HG03565 (cell line): ENCODE measurements at regions not wholly inside any gene's neighbourhood (a gene's known extent, or its start where the extent isn't known, plus 50 kb on each side); places are given as distances from the start of the nearest gene placed in this dataset.
A peak's percentile ranks its signal among the peaks of the same experiment; 100 is the strongest.

Experiments
- ATAC-seq: cut with Tn5 transposase; IDR thresholded peaks from one replicate; pipeline ENCODE4 v1.9.1; 2021; ENCODE audit warnings: mild to moderate bottlenecking, moderate library complexity; ENCODE audit not compliant: unreplicated experiment

DNA sequence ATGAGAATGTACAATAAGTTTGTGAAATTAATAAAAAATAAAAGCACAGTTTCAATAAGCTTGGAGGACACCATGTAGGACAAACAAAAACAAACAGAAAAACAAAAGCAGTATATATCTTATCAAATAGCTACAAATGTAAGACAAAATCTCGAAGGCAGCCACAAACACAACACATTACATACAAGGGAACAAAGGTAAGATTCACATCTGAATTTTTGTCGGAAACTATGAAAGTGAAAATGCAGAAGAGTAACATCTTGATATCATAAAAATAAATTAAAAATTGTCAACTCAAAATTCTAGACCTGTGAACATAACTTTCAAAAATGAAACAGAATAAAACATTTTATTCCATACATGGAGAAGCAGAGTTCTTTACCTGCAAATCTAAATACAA, 1049.5 kb upstream of the ADGRL2 start:
- ATAC-seq: no peak

DNA sequence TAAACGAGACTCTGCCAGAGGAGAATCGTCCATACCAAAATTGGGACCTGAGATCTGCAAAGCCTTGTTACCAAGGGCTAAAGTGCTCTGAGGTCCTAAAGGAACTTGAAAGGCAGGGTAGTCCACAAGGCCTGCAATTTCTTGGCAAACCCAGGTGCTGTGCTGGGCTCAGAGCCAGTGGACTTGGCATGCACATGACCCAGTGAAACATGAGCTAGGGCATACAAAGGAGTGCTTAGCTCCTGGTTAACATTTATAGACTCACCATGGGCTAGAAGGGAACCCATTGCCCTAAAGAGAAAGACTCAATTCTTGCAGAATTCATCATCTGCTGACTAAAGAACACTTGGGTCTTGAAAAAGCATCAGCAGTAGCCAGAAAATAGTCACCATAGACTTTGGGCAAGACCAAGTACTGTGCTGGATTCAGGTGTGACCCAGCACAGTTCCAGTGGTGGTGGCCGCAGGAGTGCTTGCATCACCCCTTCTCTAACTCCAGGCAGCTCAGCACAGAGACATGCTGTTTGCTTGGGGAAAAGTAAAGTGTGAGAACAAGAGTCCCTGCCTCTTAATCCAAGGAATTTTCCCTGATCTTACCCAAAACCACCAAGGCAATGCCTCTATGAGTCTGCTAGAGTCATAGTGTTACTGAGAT, 1069.4 kb upstream of the ADGRL2 start:
- no peak for ATAC-seq

DNA sequence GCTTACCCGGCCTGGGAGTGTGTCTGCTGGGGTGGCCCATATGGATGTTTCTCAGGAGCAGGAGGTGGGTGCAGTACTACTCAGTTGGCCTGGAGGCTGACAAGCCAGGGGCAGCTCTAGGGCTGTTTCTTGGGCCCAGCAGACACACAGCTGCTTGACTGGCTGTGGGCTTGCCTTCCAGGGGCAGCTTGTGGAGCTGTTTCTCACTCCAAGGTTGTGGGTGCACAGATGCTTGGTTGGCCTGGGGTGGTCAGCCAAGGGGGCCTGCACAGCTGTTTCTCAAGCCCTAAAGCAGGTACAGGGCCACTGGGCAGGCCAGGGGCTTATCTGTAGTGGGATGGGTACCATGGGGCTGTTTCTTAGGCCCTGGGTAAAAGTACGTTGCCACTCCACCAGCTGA, 1078.1 kb upstream of the ADGRL2 start:
- ATAC-seq: no peak

DNA sequence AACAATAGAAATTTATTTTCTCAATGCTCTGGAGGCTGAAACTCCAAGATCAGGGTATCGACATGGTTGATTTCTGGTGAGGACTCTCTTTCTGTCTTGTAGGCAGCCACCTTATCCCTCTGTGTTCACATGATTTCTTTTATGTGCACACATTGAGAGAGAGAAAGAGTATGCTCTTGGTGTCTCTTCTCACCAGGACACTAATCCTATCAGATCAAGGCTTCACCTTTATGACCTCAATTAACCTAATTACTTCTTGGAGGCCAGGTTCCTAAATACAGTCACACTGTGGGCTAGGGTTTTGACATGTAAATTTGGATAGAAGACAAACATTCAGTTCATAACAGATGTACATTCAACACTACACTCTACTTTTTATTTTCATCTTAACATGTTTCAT, 1094.2 kb upstream of the ADGRL2 start:
- ATAC-seq: no peak

DNA sequence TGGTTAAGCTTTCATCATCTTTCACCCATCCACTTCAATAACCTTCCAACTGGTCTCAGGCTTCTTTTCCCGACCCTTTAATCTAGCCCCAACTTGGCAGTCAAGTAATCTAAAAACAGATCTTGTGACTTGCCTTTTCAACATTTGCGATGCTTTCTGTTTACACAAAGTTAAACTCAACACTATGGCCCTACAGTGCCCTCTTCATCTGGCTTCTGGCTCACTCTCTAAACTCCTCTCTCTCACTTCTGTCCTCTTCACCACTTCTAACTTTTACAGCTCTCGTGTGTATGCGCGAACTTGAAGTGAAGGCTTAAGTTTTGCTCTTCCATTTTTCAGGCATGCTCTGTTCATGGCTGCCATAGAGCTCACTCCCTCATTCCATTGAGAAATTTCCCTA, 1122.3 kb upstream of the ADGRL2 start:
- no peak for ATAC-seq

DNA sequence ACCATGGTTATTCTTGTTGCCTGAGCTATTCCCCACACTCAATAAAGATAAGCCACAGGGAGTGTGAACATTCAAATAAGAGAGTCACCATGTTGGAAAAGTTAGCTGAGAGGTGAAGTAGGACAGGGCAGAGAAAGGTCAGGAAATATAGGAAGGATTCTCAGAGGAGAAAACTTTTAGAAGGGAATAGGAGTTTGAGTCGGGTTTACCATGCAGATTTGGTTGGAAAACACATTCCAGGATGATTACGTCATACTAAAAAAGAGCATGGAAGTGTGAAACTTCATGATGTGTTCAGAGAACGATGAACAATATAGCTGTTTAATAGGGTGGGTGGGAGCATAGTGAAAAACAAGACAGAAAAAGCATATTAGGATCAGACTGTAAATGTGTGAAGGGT, 1125.3 kb upstream of the ADGRL2 start:
- no peak for ATAC-seq

DNA sequence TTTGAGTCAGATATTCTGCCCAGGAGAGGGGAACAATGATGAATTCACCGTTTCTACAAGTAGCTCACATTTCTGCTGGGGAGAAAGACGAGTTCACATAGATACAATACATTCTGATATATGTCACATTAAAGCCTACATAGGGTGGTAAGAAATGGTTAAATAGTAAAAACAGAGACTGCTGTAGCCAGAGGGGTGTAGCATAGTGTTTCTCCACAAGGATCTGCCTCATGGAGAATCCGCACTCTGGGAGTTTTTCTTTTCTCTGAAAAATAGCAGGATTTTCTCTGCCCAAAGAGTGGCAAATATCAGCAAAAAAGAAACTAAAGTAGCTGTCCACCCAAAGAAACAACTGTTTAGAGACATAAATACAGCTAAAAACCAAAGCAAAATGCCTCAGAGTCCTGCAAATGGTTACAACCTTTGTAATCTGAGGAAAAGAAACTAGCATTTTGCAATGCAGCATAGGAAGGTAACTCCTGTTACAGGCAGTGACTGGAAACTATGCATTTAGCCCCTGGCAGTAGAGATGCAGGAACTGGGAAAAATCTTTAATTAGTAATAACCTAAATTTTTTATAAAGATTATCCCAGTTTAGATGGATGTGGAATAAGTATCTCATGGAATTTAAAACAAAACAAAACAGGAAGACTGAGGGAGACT, 1126.7 kb upstream of the ADGRL2 start:
- no peak for ATAC-seq

DNA sequence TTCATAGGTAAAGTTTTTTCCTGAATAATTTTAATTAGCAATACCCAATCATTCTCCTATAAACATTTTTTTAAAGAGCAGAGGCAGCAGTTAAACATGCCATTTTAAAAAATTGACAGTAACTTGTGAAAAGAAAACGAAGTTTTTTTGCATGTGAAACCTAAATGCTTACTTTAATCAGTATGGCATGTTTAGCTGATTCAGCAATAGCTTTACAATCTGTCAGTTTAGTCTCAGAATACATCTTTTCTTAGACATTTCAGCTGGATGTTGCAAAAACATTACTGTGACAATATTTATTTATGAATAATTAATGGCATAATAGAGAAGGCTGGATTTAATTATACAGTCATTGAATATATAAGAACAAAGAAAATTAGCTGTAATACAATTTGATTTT, 1132.4 kb upstream of the ADGRL2 start:
- ATAC-seq: no peak

DNA sequence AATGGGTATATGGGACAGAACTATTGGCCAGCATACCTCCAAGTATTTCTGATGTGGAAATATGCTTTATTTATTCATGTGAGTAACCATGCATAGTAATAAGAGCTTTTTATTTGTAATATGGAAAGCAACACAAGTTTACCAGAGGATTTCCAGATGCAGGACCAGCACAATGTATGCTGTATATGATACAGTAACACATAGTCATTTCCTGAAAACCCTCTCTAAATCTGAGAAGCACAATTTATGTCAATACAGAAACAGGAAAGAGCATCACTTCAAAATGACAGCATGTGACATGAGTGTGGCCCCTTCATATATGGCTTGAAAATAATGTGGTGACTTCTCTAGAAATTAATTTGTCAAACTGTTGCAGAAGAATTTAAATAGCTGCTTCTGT, 1134.7 kb upstream of the ADGRL2 start:
- peak; percentile 49 for ATAC-seq

DNA sequence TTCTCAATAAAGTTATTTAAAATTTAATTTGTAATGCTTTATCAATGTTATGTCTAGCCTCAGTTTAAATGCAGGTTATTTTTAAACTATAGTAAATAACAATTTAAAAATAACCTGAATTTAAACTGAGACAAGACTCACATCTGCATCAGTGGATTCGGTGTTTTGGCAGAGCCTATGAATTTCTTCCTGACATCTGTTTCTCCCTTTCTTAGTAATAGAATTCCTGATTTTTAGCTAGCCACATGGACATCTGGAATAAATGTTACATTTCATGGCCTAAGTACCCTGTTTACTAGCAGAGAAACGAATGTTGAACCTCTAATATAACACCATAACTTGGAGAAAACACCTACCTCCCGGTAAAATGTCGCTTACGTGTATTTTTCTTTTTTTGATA, 1141.6 kb upstream of the ADGRL2 start:
- no peak for ATAC-seq

DNA sequence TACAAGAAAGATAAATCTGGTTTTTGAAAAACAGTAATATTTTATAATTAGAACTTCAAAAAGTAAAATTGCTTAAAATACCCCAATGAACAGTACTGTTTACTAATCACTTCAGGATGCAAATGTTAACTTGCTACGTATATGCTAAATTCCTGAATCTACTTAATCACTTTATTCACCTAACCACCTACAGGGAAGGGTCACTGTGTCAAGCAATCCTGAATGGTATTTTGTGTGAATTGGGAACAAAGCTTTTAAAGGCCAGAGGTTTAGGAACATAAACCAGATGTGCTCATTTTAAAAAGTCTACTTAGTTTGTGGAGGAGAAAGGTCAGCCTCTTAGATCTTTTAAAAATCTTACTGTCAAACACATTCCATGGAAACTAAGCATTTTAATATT, 1143.0 kb upstream of the ADGRL2 start:
- no peak for ATAC-seq

DNA sequence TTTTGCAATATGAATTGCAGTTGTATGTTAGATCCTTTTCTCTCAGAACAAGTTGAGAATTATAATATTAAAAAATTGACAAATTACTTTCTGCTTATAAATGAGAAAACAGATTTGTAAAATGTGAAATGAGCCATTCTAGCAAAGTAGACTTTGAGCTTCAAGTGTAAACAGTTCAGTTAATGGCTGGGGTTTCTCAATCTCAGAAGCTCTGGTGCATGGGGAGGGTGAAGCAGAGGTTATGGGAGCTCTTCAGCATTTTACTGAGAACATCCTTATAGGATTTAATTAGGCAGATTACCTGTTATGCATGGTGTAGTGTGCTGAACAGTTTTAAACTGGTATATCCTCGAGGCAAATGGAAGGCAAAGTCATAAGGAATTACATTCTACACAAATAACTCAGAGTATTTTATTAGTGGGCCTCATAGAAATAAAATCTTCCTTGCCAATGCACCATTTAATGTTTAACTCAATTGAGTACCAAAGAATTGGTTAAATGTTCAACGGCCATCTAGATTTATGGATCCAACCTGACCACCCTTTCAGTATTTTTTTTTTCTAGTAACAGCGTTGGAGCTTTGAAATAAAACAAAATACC, 1143.6 kb upstream of the ADGRL2 start:
- no peak for ATAC-seq

DNA sequence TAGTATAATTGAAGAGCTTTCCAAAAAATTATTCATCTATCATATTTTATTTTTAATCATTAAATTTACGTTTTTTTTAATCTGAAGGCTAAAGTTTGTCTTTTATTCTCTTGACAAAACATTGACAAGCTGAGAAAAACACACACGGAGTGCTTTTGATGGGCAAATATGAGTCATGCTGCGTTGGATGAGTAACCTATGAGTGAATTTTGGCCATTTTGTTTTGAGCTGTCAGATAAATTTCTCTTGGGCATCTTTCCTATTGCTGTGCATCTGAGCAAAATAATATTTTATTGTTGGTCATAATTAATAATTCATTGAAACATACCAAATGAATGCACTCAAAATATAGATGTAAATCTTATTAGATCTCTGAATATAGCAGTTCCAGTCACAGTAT, 1144.1 kb upstream of the ADGRL2 start:
- peak; percentile 43 for ATAC-seq

DNA sequence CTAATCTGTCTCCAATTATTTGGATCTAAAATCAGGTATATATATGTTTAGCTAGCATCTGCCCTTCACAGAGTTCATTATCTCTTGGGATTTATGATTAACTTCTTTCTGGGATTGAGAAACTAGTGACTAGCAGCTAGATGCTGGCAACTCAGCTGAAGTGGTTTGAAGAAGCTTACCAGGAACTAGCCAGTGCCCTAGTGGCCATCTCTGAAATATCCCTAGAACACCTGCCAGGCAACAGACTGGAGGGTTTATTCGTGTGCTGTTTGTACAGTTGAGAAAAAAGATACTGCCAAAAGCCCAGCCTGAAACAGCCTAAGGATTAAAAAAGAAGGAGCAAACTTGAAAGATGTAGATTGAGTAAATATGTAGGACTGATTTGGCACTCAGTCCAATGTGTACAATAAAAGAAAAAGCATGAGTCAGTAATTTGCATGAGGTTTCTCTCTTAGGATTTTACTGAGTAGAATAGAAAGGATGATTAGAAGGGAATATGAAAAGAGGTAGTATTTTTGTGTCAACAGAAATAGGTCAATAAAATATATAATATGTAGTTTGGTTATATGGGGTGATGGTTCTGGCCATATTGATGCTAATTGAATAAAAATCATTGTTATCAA, 1144.6 kb upstream of the ADGRL2 start:
- peak; percentile 80 for ATAC-seq

DNA sequence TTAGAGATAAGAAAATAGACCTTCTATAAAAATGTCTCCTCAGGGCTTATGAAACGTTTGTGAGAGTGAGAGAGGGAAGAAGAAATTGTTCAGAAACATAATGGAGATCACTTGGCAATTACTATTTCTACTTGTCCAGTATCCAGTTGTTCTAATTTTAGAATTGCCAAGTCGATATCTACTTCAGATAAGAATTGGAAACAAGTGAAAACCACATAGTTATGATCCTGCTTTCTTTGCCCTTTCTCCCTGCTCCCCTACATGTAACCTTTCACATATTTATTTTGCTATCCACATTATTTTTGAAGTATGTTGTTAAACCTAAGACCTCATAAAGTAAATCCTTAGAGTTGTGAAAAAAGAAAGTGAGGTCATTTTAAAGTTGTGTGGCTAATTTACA, 1154.7 kb upstream of the ADGRL2 start:
- ATAC-seq: no peak

DNA sequence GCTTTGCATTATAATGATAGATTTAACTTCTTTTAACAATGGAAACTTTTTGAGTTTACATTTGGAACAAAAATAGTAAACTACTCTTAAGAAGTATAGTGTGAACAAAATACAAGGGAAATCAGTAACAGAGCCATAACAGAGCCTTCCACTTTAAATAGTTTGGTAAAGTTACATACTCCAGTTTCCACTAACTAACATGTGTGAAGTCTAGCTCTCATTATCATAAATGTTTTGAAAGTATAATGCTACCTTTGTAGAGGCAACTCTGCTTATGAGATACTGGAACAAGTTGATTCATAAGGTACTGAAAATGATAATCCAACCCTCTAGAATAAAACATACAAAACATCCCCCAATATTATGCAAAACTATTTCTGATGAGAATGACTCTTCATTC, 1155.1 kb upstream of the ADGRL2 start:
- ATAC-seq: no peak

DNA sequence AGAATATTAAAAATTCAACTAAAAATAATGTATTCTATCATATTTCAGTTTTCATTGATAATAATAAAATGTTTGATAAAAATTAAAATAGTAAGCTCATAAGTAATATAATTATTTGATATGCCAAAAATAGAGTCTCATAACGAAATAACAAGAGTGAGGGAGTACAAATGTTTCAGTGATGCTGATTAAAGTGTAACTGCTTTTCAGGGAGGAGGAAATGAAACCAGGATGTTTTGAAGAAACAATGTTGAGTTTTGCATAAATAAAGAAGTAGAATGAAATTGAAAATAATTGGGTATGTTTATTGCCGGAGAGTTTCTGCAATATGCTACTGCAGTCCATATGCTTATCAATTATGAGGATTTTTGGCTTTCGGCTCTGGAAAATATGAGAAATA, 1159.8 kb upstream of the ADGRL2 start:
- ATAC-seq: peak; percentile 42

DNA sequence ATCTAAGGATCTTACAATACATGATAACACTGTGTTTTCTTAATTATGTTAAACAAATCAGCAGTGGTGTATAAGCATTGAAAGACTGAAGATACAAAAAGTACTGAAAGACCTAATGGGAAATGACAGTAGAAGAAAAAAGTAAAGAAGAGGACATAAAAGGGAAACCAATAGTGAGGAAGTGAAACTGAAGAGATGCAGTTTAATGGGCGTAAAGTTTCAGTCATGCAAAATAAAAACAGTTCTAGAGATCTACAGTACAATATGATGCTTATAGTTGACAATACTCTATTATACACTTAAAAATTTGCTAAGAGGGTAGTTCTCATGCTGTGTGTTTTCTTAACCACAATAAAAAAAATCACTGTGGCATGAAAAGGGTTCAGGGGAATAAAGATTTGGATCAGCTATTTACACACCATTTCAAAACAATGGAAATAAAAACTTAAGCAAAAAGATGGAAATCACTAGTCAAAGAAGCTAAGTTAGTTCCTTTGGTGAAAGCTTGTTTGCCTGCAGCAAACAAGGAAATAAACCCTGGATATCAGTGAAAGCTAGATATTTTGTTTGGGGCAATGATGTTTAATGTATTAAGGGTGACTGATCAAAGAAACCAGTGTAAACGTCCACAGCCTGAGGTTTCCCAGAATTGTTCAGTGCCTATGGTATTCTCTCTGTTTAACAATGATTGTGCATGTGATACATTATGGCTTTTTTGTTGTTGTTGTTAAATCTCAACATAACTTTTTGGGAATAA, 1160.8 kb upstream of the ADGRL2 start:
- peak; percentile 97 for ATAC-seq

DNA sequence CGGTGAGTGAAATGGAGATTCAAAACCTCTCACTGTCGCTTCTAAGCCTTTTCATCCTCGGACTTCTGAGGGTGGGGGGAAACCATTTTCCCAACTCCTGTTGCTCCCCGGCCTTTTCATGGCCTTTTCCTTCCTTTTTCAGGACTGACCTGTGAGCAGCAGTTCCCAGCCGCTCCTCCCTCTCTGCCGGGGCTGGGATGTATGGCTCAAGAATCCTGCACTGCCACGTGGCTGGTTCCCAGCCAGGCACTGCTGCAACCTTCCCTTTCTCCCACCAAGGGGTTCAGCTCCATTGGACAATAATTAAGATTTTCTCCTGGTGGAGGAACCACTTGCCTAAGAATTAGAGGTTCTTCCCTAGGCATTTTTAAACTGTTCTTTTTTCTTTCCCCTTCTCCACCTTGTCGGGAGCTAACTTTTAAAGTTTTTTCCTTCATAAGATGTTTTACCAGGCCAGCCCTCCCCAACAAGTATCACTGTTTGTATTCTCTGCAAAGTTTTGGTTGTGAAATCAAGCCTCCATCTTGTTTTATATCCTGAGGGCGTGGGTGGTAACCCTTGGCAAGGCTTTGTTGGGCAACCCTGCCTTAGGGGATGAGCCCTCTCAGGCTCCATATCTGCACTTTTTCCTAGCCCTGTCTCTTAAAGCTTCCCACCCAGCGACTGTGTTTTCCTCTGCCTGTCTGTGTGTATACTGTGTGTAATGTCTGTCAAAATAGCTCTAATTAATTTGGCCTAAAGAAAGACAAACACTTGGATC, 1166.6 kb upstream of the ADGRL2 start:
- ATAC-seq: no peak

DNA sequence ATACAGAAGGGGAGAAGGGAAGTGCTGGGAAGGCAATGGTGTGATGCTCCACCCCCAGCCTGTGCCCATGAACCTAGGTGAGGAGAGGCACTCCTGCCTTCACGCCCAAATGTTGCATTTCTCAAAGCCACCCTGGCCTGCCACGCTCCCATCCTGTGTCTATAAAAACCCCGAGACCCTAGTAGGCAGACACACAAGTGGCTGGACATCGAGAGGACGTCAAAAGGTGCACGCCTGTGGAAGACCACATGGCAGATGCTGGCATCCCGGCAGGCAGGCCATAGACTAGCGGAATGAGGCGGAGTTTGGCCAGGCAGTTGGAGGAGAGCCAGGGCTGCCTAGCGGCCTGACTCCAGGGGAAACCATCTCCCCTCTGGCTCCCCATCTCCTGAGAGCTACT, 1168.5 kb upstream of the ADGRL2 start:
- no peak for ATAC-seq
